Mammary epithelial cell (primary cell): ENCODE measurements at regions not wholly inside any gene's neighbourhood (a gene's known extent, or its start where the extent isn't known, plus 50 kb on each side); places are given as distances from the start of the nearest gene placed in this dataset.

ENCODE experiments used
- CTCF ChIP-seq, 2 donors: IDR thresholded peaks in 1 of 2; conservative IDR thresholded peaks in 1 of 2; 2 replicates each; pipeline ENCODE4 v1.5.1; 2011 to 2012; ENCODE audit warnings: inconsistent platforms in 2 of 2, low read length in 2 of 2, mild to moderate bottlenecking in 2 of 2, control low read depth in 1 of 2, low read depth in 1 of 2; ENCODE audit not compliant: insufficient read depth in 1 of 2; ENCODE audit errors: extremely low read depth in 1 of 2
- EZH2 ChIP-seq: IDR thresholded peaks from 2 replicates; pipeline ENCODE4 v1.6.1; 2012; ENCODE audit warnings: low read length, inconsistent platforms, borderline replicate concordance

GRCh38 chr21:40990366-40990765 lies 143.4 kb upstream of the DSCAM start:
- TF ChIP-seq CTCF (conservative IDR thresholded peaks at IDR 0.05 in 1 of 2, IDR thresholded peaks at IDR 0.05 in 1 of 2; ENCODE audit: extremely low read depth in 1 of 2, insufficient read depth in 1 of 2, low read depth in 1 of 2, low read length in 2 of 2): no peak
- TF ChIP-seq EZH2: no peak
